ENCODE measurements at regions not wholly inside any gene's neighbourhood (a gene's known extent, or its start where the extent isn't known, plus 50 kb on each side); places are given as distances from the start of the nearest gene placed in this dataset.
"Not testable (repeated sequence)": the region's sequence is repeated elsewhere in the genome, so short reads cannot be mapped to it uniquely, and the experiment has no call there.

GRCh38 chr11:87769661-87770060, 405.6 kb downstream of the RAB38 start:
- DNase-seq (ENCODE audit: low spot score) = no peak

GRCh38 chr11:87767615-87768014, 407.6 kb downstream of the RAB38 start:
- DNase-seq (ENCODE audit: low spot score) = no peak

- peak; percentile 70 for DNase-seq (ENCODE audit: low spot score)
These were observed 411.2 kb downstream of the RAB38 start for GRCh38 chr11:87764075-87764474.

- DNase-seq (ENCODE audit: low spot score) = peak; percentile 22
These were observed 420.6 kb downstream of the RAB38 start for GRCh38 chr11:87754685-87755084.

GRCh38 chr11:87753143-87753542, 422.1 kb downstream of the RAB38 start:
- DNase-seq (ENCODE audit: low spot score) = no peak

- DNase-seq (ENCODE audit: low spot score) = no peak
These were observed 432.2 kb downstream of the RAB38 start for GRCh38 chr11:87743007-87743406.

GRCh38 chr11:87740968-87741367, 434.3 kb downstream of the RAB38 start:
- peak; percentile 79 for DNase-seq (ENCODE audit: low spot score)

GRCh38 chr11:87740451-87740850, 434.8 kb downstream of the RAB38 start:
- DNase-seq (ENCODE audit: low spot score) = no peak

- peak; percentile 25 for DNase-seq (ENCODE audit: low spot score)
These were observed 435.5 kb downstream of the RAB38 start for GRCh38 chr11:87739766-87740165.

GRCh38 chr11:87739261-87739660, 436.0 kb downstream of the RAB38 start:
- no peak for DNase-seq (ENCODE audit: low spot score)

GRCh38 chr11:87736928-87737327, 438.3 kb downstream of the RAB38 start:
- no peak for DNase-seq (ENCODE audit: low spot score)

- peak; percentile 35 for DNase-seq (ENCODE audit: low spot score)
These were observed 448.7 kb downstream of the RAB38 start for GRCh38 chr11:87726506-87726905.

- no peak for DNase-seq (ENCODE audit: low spot score)
These were observed 450.9 kb downstream of the RAB38 start for GRCh38 chr11:87724358-87724757.

- DNase-seq (ENCODE audit: low spot score) = peak; percentile 90
These were observed 452.3 kb downstream of the RAB38 start for GRCh38 chr11:87722756-87723565.

GRCh38 chr11:87719326-87720073, 455.7 kb downstream of the RAB38 start:
- no peak for DNase-seq (ENCODE audit: low spot score)

GRCh38 chr11:87712802-87713202, 462.4 kb downstream of the RAB38 start:
- DNase-seq (ENCODE audit: low spot score) = no peak

- DNase-seq (ENCODE audit: low spot score) = no peak
These were observed 462.9 kb downstream of the RAB38 start for GRCh38 chr11:87712391-87712790.

GRCh38 chr11:87703589-87703988, 471.7 kb downstream of the RAB38 start:
- not testable (repeated sequence) for DNase-seq (ENCODE audit: low spot score)

GRCh38 chr11:87675993-87676392, 499.2 kb downstream of the RAB38 start:
- no peak for DNase-seq (ENCODE audit: low spot score)

GRCh38 chr11:87666730-87667129, 508.5 kb downstream of the RAB38 start:
- DNase-seq (ENCODE audit: low spot score) = no peak

GRCh38 chr11:87662287-87662686, 513.0 kb downstream of the RAB38 start:
- no peak for DNase-seq (ENCODE audit: low spot score)

GRCh38 chr11:87660926-87661660, 514.1 kb downstream of the RAB38 start:
- DNase-seq (ENCODE audit: low spot score) = no peak

Measured in HT-29 (cell line).